Trophoblast cell (in vitro differentiated cells and primary cell): ENCODE measurements at regions not wholly inside any gene's neighbourhood (a gene's known extent, or its start where the extent isn't known, plus 50 kb on each side); places are given as distances from the start of the nearest gene placed in this dataset.

Source experiments
- DNase-seq, 2 donors: peaks; one replicate each; pipeline ENCODE4 v3.0.0-alpha.2; 2016
- H2AFZ ChIP-seq: 2 replicates; pipeline ENCODE4 v1.6.1; 2013; ENCODE audit warnings: low read length, moderate library complexity, mild to moderate bottlenecking; ENCODE audit not compliant: insufficient read depth, poor library complexity
- H2AK5ac ChIP-seq: 2 replicates; pipeline ENCODE4 v1.6.1; 2013; ENCODE audit warnings: mild to moderate bottlenecking, low read length
- H2BK120ac ChIP-seq: 2 replicates; pipeline ENCODE4 v1.6.1; 2013; ENCODE audit warnings: low read length, mild to moderate bottlenecking, moderate library complexity; ENCODE audit not compliant: insufficient read depth, poor library complexity
- H2BK12ac ChIP-seq: 2 replicates; pipeline ENCODE4 v1.6.1; 2013; ENCODE audit warnings: mild to moderate bottlenecking, low read length, moderate library complexity
- H2BK5ac ChIP-seq: 2 replicates; pipeline ENCODE4 v1.6.1; 2013; ENCODE audit warnings: low read length, low read depth, moderate library complexity, mild to moderate bottlenecking; ENCODE audit not compliant: poor library complexity
- H3K14ac ChIP-seq: 2 replicates; pipeline ENCODE4 v1.6.1; 2013; ENCODE audit warnings: mild to moderate bottlenecking, low read length
- H3K18ac ChIP-seq: 2 replicates; pipeline ENCODE4 v1.6.1; 2013; ENCODE audit warnings: mild to moderate bottlenecking, low read length
- H3K23ac ChIP-seq: 2 replicates; pipeline ENCODE4 v1.6.1; 2013; ENCODE audit warnings: low read length
- H3K27ac ChIP-seq: 2 replicates; pipeline ENCODE4 v1.5.1; 2013; ENCODE audit warnings: low read depth, mild to moderate bottlenecking, inconsistent platforms, low read length, moderate library complexity
- H3K27me3 ChIP-seq: 2 replicates; pipeline ENCODE4 v1.6.1; 2013; ENCODE audit warnings: inconsistent platforms, mild to moderate bottlenecking, low read length, moderate library complexity; ENCODE audit not compliant: insufficient read depth
- H3K36me3 ChIP-seq, 2 experiments: 1 replicate in 1 of 2; 2 replicates in 1 of 2; pipeline ENCODE4 v1.6.1; 2013; ENCODE audit warnings: low read length in 2 of 2, mild to moderate bottlenecking in 2 of 2, moderate library complexity in 1 of 2; ENCODE audit not compliant: insufficient read depth in 2 of 2, control insufficient read depth in 1 of 2
- H3K4ac ChIP-seq: 2 replicates; pipeline ENCODE4 v1.6.1; 2013; ENCODE audit warnings: low read depth, mild to moderate bottlenecking, low read length, moderate library complexity
- H3K4me1 ChIP-seq, 2 experiments: 1 replicate in 1 of 2; 2 replicates in 1 of 2; pipeline ENCODE4 v1.6.1; 2013; ENCODE audit warnings: low read length in 2 of 2, mild to moderate bottlenecking in 2 of 2, moderate library complexity in 1 of 2; ENCODE audit not compliant: insufficient read depth in 2 of 2, control insufficient read depth in 1 of 2
- H3K4me2 ChIP-seq: 2 replicates; pipeline ENCODE4 v1.6.1; 2013; ENCODE audit warnings: inconsistent platforms, mild to moderate bottlenecking, low read length, moderate library complexity
- H3K4me3 ChIP-seq: 2 replicates; pipeline ENCODE4 v1.5.1; 2013; ENCODE audit warnings: mild to moderate bottlenecking, low read depth, low read length, inconsistent platforms
- H3K79me1 ChIP-seq: one replicate; pipeline ENCODE4 v1.6.1; 2013; ENCODE audit warnings: low read length
- H3K79me2 ChIP-seq: 2 replicates; pipeline ENCODE4 v1.6.1; 2013; ENCODE audit warnings: low read length, mild to moderate bottlenecking; ENCODE audit not compliant: control insufficient read depth, insufficient read depth, poor library complexity
- H3K9ac ChIP-seq: 2 replicates; pipeline ENCODE4 v1.6.1; 2013; ENCODE audit warnings: mild to moderate bottlenecking, low read length
- H3K9me3 ChIP-seq: 2 replicates; pipeline ENCODE4 v1.6.1; 2013; ENCODE audit warnings: low read depth, mild to moderate bottlenecking, control low read depth, inconsistent platforms, low read length; ENCODE audit not compliant: insufficient read depth
- H4K12ac ChIP-seq: 2 replicates; pipeline ENCODE4 v1.6.1; 2013; ENCODE audit warnings: low read depth, mild to moderate bottlenecking, low read length, moderate library complexity
- H4K8ac ChIP-seq: 2 replicates; pipeline ENCODE4 v1.6.1; 2013; ENCODE audit warnings: low read depth, mild to moderate bottlenecking, low read length, moderate library complexity
- H4K91ac ChIP-seq: one replicate; pipeline ENCODE4 v1.6.1; 2013; ENCODE audit warnings: low read depth, mild to moderate bottlenecking, low read length, moderate library complexity
- WGBS: extraction: QIAGEN DNeasy Blood & Tissue Kit; methylation state at CpG from one replicate; pipeline ENCODE4 v1.1.7; 2013; ENCODE audit warnings: missing lambda C conversion rate; ENCODE audit not compliant: insufficient read length, insufficient coverage; ENCODE audit errors: extremely low coverage; 5-methylcytosine and 5-hydroxymethylcytosine counted together

- Histone ChIP-seq H3K4me3 (no peak overlapping the region), H3K4me2 (no peak overlapping the region), H4K12ac (no peak overlapping the region), H4K8ac (no peak overlapping the region), H2BK120ac (no peak overlapping the region), H3K27me3 (no peaks in the 10 kb centered on the region), H2BK5ac (no peak overlapping the region), H3K14ac (no peak overlapping the region), H3K27ac (no peak overlapping the region), H3K4me1 (no peaks in the 10 kb centered on the region), H3K9ac (no peak overlapping the region), H4K91ac (no peak overlapping the region), H2AK5ac (no peak overlapping the region), H3K36me3 (no peaks in the 10 kb centered on the region), H3K9me3 (no peaks in the 10 kb centered on the region), H3K18ac (no peak overlapping the region), H3K4ac (no peak overlapping the region), H3K79me2 (no peaks in the 10 kb centered on the region), H2BK12ac (no peak overlapping the region), H3K23ac (no peak overlapping the region), H2AFZ (no peak overlapping the region), H3K79me1 (no peaks in the 10 kb centered on the region)
- no peak for DNase-seq
- no CpG with 5 or more reads among the region's 3 CpGs for WGBS
Observed at GRCh38 chr16:64397042-64397441, 724.8 kb downstream of the CDH11 start.

- H2BK5ac ChIP-seq, result no peak overlapping the region
- H3K79me1 ChIP-seq, result peaks cover 2% of the 10 kb centered on the region
- H3K18ac ChIP-seq, result no peak overlapping the region
- no peak overlapping the region for H2BK120ac ChIP-seq
- H3K27me3 ChIP-seq, result no peaks in the 10 kb centered on the region
- H3K4me2 ChIP-seq, result no peak overlapping the region
- no peaks in the 10 kb centered on the region for H3K9me3 ChIP-seq
- H3K9ac ChIP-seq, result no peak overlapping the region
- H3K4ac ChIP-seq, result no peak overlapping the region
- H3K14ac ChIP-seq, result no peak overlapping the region
- no peak overlapping the region for H2AK5ac ChIP-seq
- no peaks in the 10 kb centered on the region for H3K79me2 ChIP-seq
- H2AFZ ChIP-seq, result no peak overlapping the region
- H4K91ac ChIP-seq, result no peak overlapping the region
- WGBS, result no CpG with 5 or more reads among the region's 1 CpG
- no peak overlapping the region for H3K4me3 ChIP-seq
- no peak overlapping the region for H3K27ac ChIP-seq
- H4K12ac ChIP-seq, result no peak overlapping the region
- H4K8ac ChIP-seq, result no peak overlapping the region
- H2BK12ac ChIP-seq, result no peak overlapping the region
- no peak overlapping the region for H3K23ac ChIP-seq
- no peak for DNase-seq
- H3K36me3 ChIP-seq, result no peaks in the 10 kb centered on the region
- H3K4me1 ChIP-seq, result no peaks in the 10 kb centered on the region
Observed at GRCh38 chr16:64394061-64394460, 727.8 kb downstream of the CDH11 start.

- no peak overlapping the region for H4K8ac ChIP-seq
- no peaks in the 10 kb centered on the region for H3K36me3 ChIP-seq
- H2BK120ac ChIP-seq, result no peak overlapping the region
- H3K9ac ChIP-seq, result no peak overlapping the region
- H3K79me2 ChIP-seq, result no peaks in the 10 kb centered on the region
- no peak overlapping the region for H2AK5ac ChIP-seq
- no peak for DNase-seq
- no peak overlapping the region for H2BK12ac ChIP-seq
- no peaks in the 10 kb centered on the region for H3K27me3 ChIP-seq
- H3K9me3 ChIP-seq, result no peaks in the 10 kb centered on the region
- no peak overlapping the region for H4K12ac ChIP-seq
- H4K91ac ChIP-seq, result no peak overlapping the region
- H3K14ac ChIP-seq, result no peak overlapping the region
- H3K4me2 ChIP-seq, result no peak overlapping the region
- no peak overlapping the region for H2AFZ ChIP-seq
- H3K23ac ChIP-seq, result no peak overlapping the region
- H3K27ac ChIP-seq, result no peak overlapping the region
- peaks cover 2% of the 10 kb centered on the region for H3K79me1 ChIP-seq
- H2BK5ac ChIP-seq, result no peak overlapping the region
- WGBS, result no CpG with 5 or more reads among the region's 1 CpG
- H3K18ac ChIP-seq, result no peak overlapping the region
- H3K4me1 ChIP-seq, result no peaks in the 10 kb centered on the region
- no peak overlapping the region for H3K4ac ChIP-seq
- H3K4me3 ChIP-seq, result no peak overlapping the region
Observed at GRCh38 chr16:64392456-64392855, 729.4 kb downstream of the CDH11 start.

GRCh38 chr16:64391063-64391600 lies 730.7 kb downstream of the CDH11 start:
- Histone ChIP-seq H4K91ac (no peak overlapping the region), H3K4me2 (no peak overlapping the region), H3K79me2 (no peaks in the 10 kb centered on the region), H3K4ac (no peak overlapping the region), H2AFZ (no peak overlapping the region), H3K36me3 (no peaks in the 10 kb centered on the region), H2BK120ac (no peak overlapping the region), H3K9me3 (no peaks in the 10 kb centered on the region), H3K23ac (no peak overlapping the region), H2AK5ac (no peak overlapping the region), H2BK12ac (no peak overlapping the region), H3K4me1 (no peaks in the 10 kb centered on the region), H3K27ac (no peak overlapping the region), H2BK5ac (no peak overlapping the region), H4K8ac (no peak overlapping the region), H3K79me1 (peaks cover 2% of the 10 kb centered on the region), H3K18ac (no peak overlapping the region), H3K4me3 (no peak overlapping the region), H3K9ac (no peak overlapping the region), H3K27me3 (no peaks in the 10 kb centered on the region), H4K12ac (no peak overlapping the region), H3K14ac (no peak overlapping the region)
- no peak for DNase-seq
- WGBS, result no CpG with 5 or more reads among the region's 4 CpGs
